Large intestine (tissue), 3 donors: ENCODE measurements at regions not wholly inside any gene's neighbourhood (a gene's known extent, or its start where the extent isn't known, plus 50 kb on each side); places are given as distances from the start of the nearest gene placed in this dataset.
"Not testable (repeated sequence)": the region's sequence is repeated elsewhere in the genome, so short reads cannot be mapped to it uniquely, and the experiment has no call there.

Source experiments
- DNase-seq, 2 donors: peaks; one replicate each; pipeline versions ENCODE4 v3.0.0 to v3.0.0-alpha.2; 2013
- H3K27ac ChIP-seq: one replicate; pipeline ENCODE4 v1.5.1; 2013; ENCODE audit warnings: low read length
- H3K27me3 ChIP-seq: 2 replicates; pipeline ENCODE4 v1.6.1; 2013; ENCODE audit warnings: low read length; ENCODE audit not compliant: control insufficient read depth, insufficient read depth
- H3K36me3 ChIP-seq: 2 replicates; pipeline ENCODE4 v1.6.1; 2013; ENCODE audit warnings: low read length; ENCODE audit not compliant: control insufficient read depth, insufficient read depth
- H3K4me1 ChIP-seq: one replicate; pipeline ENCODE4 v1.6.1; 2013; ENCODE audit warnings: low read length; ENCODE audit not compliant: control insufficient read depth, insufficient read depth
- H3K4me3 ChIP-seq: one replicate; pipeline ENCODE4 v1.5.1; 2013; ENCODE audit warnings: low read length
- H3K9me3 ChIP-seq: one replicate; pipeline ENCODE4 v1.6.1; 2013; ENCODE audit warnings: mild to moderate bottlenecking, low read depth, low read length, moderate library complexity; ENCODE audit not compliant: control insufficient read depth
- WGBS: methylation state at CpG from one replicate; pipeline ENCODE4 v1.1.5; 2013; ENCODE audit warnings: low lambda C conversion rate; ENCODE audit not compliant: insufficient coverage; 5-methylcytosine and 5-hydroxymethylcytosine counted together

DNA sequence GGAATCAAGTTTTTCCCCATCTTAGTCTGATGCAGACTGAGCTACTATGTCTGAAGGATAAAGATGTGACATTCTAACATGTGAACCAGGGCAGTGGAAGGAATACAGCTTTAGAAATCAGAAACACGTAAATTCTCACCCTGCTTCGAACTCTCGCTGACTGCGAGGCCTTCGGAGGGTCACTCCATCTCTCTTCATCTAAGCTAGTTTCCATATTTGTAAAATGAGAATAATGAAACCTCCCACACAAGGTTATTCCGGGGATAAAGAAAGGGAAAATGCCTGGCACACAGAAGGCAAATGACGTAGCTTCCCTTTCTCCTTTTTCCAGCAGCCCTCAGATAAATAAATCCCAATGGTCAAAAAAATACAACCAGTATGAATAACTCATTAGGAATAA is 152.0 kb downstream of the ATP6V0E2 start:
- not testable (repeated sequence) for H3K27ac ChIP-seq
- no CpG with 5 or more reads among the region's 7 CpGs for WGBS

GRCh38 chr7:150028344-150029012 is 154.7 kb downstream of the ATP6V0E2 start:
- H3K27ac ChIP-seq, H3K9me3 ChIP-seq, H3K4me1 ChIP-seq, H3K4me3 ChIP-seq, H3K27me3 ChIP-seq, H3K36me3 ChIP-seq, DNase-seq: not testable (repeated sequence)
- no CpG with 5 or more reads among the region's 13 CpGs for WGBS

More for the DNA sequence above, 152.0 kb downstream of the ATP6V0E2 start:
- not testable (repeated sequence) for H3K4me3 ChIP-seq, DNase-seq, H3K9me3 ChIP-seq, H3K4me1 ChIP-seq, H3K36me3 ChIP-seq, H3K27me3 ChIP-seq

GRCh38 chr7:150029013-150029389 is 155.2 kb downstream of the ATP6V0E2 start:
- not testable (repeated sequence) for DNase-seq, H3K27me3 ChIP-seq, H3K4me3 ChIP-seq, H3K4me1 ChIP-seq, H3K36me3 ChIP-seq, H3K9me3 ChIP-seq, H3K27ac ChIP-seq
- WGBS, result no CpG with 5 or more reads among the region's 6 CpGs

- peaks cover 16% of the 10 kb centered on the region for H3K9me3 ChIP-seq
- not testable (repeated sequence) for DNase-seq, H3K4me1 ChIP-seq, H3K27me3 ChIP-seq, H3K4me3 ChIP-seq, H3K27ac ChIP-seq, H3K36me3 ChIP-seq
- WGBS, result no CpG with 5 or more reads among the region's 3 CpGs
Observed at GRCh38 chr7:150031733-150032132, 158.0 kb downstream of the ATP6V0E2 start.

DNA sequence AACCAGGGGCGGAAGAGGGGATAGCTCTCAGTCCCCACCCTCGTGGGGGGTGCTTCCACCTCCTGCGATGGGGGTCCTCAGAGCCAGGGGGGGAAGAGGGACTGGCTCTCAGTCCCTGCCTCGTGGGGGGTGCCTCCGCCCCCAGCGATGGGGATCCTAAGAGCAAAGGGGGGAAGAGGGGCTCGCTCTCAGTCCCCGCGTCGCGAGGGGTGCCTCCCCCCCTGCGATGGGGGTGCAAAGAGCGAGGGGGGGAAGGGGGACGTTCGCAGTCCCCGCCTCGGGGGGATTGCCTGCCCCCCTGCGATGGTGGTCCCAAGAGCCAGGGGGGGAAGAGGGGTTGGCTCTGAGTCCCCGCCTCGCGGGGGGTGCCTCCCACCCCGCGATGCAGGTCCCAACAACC is 159.9 kb downstream of the ATP6V0E2 start:
- no CpG with 5 or more reads among the region's 23 CpGs for WGBS
- DNase-seq, H3K27me3 ChIP-seq, H3K4me1 ChIP-seq, H3K36me3 ChIP-seq, H3K4me3 ChIP-seq, H3K27ac ChIP-seq: not testable (repeated sequence)
- peaks cover 18% of the 10 kb centered on the region for H3K9me3 ChIP-seq

GRCh38 chr7:150035769-150036168 is 162.0 kb downstream of the ATP6V0E2 start:
- peaks cover 18% of the 10 kb centered on the region for H3K9me3 ChIP-seq
- DNase-seq, H3K4me1 ChIP-seq, H3K27me3 ChIP-seq, H3K27ac ChIP-seq, H3K36me3 ChIP-seq, H3K4me3 ChIP-seq: not testable (repeated sequence)
- no CpG with 5 or more reads among the region's 21 CpGs for WGBS

DNA sequence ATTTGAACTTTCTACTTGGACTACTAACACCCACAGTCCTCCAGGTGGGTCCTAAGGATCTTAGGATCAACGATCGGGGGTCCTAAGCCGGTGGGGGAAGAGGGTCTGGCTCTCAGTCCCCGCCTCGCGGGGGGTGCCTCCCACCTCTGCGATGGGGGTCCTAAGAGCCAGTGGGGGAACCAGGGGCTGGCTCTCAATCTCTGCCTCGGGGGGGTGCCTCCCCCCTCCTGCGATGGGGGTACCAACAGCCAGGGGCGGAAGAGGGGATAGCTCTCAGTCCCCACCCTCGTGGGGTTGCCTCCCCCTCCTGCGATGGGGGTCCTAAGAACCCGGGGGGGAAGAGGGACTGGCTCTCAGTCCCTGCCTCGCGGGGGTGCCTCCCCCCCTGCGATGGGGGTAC is 165.3 kb downstream of the ATP6V0E2 start:
- not testable (repeated sequence) for H3K36me3 ChIP-seq, H3K27me3 ChIP-seq, DNase-seq, H3K27ac ChIP-seq, H3K4me3 ChIP-seq, H3K4me1 ChIP-seq
- WGBS, result no CpG with 5 or more reads among the region's 16 CpGs
- peaks cover 14% of the 10 kb centered on the region for H3K9me3 ChIP-seq

DNA sequence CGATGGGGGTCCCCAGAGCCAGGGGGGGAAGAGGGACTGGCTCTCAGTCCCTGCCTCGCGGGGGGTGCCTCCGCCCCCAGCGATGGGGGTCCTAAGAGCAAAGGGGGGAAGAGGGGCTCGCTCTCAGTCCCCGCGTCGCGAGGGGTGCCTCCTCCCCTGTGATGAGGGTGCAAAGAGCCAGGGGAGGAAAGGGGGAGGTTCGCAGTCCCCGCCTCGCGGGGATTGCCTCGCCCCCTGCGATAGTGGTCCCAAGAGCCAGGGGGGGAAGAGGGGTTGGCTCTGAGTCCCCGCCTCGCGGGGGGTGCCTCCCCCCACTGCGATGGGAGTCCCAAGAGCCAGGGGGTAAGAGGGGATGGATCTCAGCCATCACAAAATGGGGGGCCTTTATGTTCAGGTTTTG is 168.5 kb downstream of the ATP6V0E2 start:
- not testable (repeated sequence) for DNase-seq, H3K4me3 ChIP-seq, H3K27ac ChIP-seq, H3K27me3 ChIP-seq, H3K9me3 ChIP-seq, H3K4me1 ChIP-seq, H3K36me3 ChIP-seq
- WGBS, result no CpG with 5 or more reads among the region's 20 CpGs

- no CpG with 5 or more reads among the region's 7 CpGs for WGBS
- H3K9me3 ChIP-seq, H3K4me3 ChIP-seq, H3K4me1 ChIP-seq, H3K36me3 ChIP-seq, H3K27ac ChIP-seq: not testable (repeated sequence)
- DNase-seq, result peak; percentile 19 to 36
- peaks cover 20% of the 10 kb centered on the region for H3K27me3 ChIP-seq
Observed at GRCh38 chr7:150044771-150045170, 171.0 kb downstream of the ATP6V0E2 start.

DNA sequence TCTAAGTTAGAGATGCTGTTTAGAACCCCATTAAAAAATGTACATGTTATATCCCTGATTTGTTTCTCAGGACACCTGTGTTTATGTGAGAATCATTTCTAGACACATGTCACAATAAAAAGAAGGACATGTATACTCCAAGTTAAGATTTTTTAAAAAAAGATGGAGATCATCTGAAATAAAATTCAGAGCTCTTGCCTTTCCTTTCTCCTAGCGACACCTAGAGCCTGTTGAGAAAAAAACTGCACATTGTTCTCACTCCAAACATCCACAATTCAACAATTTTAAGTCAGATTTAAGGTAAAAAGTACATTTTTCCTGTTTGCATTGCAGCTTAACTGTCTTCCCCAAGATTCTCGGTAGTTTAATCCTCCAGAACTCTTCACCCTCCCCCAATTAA is 171.8 kb downstream of the ATP6V0E2 start:
- not testable (repeated sequence) for H3K4me3 ChIP-seq, H3K27ac ChIP-seq, H3K4me1 ChIP-seq, DNase-seq, H3K36me3 ChIP-seq, H3K9me3 ChIP-seq
- H3K27me3 ChIP-seq, result peaks cover 20% of the 10 kb centered on the region
- WGBS, result no CpG with 5 or more reads among the region's 2 CpGs
